ENCODE measurements at regions not wholly inside any gene's neighbourhood (a gene's known extent, or its start where the extent isn't known, plus 50 kb on each side); places are given as distances from the start of the nearest gene placed in this dataset.
A peak's percentile ranks its signal among the peaks of the same experiment; 100 is the strongest.
"Not testable (repeated sequence)": the region's sequence is repeated elsewhere in the genome, so short reads cannot be mapped to it uniquely, and the experiment has no call there.

GRCh38 chr5:50898966-50899365, 232.5 kb downstream of the PARP8 start:
- DNase-seq (ENCODE audit: low read depth): no peak

- no peak for DNase-seq (ENCODE audit: low read depth)
Observed at GRCh38 chr5:50900952-50901510, 234.6 kb downstream of the PARP8 start.

- no peak for DNase-seq (ENCODE audit: low read depth)
Observed at GRCh38 chr5:50903651-50904050, 237.2 kb downstream of the PARP8 start.

GRCh38 chr5:50905996-50906570, 239.6 kb downstream of the PARP8 start:
- DNase-seq (ENCODE audit: low read depth): no peak

GRCh38 chr5:50920160-50920559, 253.7 kb downstream of the PARP8 start:
- DNase-seq (ENCODE audit: low read depth): not testable (repeated sequence)

- DNase-seq (ENCODE audit: low read depth): no peak
Observed at GRCh38 chr5:50921366-50922133, 255.1 kb downstream of the PARP8 start.

GRCh38 chr5:50922134-50922941, 255.9 kb downstream of the PARP8 start:
- not testable (repeated sequence) for DNase-seq (ENCODE audit: low read depth)

- no peak for DNase-seq (ENCODE audit: low read depth)
Observed at GRCh38 chr5:50922942-50923767, 256.7 kb downstream of the PARP8 start.

GRCh38 chr5:50923768-50924494, 257.5 kb downstream of the PARP8 start:
- no peak for DNase-seq (ENCODE audit: low read depth)

- DNase-seq (ENCODE audit: low read depth): no peak
Observed at GRCh38 chr5:50927953-50928352, 261.5 kb downstream of the PARP8 start.

- DNase-seq (ENCODE audit: low read depth): no peak
Observed at GRCh38 chr5:50929174-50929573, 262.7 kb downstream of the PARP8 start.

- DNase-seq (ENCODE audit: low read depth): no peak
Observed at GRCh38 chr5:50934343-50934742, 267.9 kb downstream of the PARP8 start.

GRCh38 chr5:50945139-50945538, 278.7 kb downstream of the PARP8 start:
- DNase-seq (ENCODE audit: low read depth): no peak

GRCh38 chr5:50947906-50948683, 281.7 kb downstream of the PARP8 start:
- DNase-seq (ENCODE audit: low read depth): no peak

GRCh38 chr5:50953290-50953689, 286.9 kb downstream of the PARP8 start:
- DNase-seq (ENCODE audit: low read depth): no peak

GRCh38 chr5:50958852-50959457, 292.5 kb downstream of the PARP8 start:
- no peak for DNase-seq (ENCODE audit: low read depth)

- DNase-seq (ENCODE audit: low read depth): peak; percentile 18
Observed at GRCh38 chr5:50962934-50963872, 296.8 kb downstream of the PARP8 start.

GRCh38 chr5:50963971-50964745, 297.7 kb downstream of the PARP8 start:
- DNase-seq (ENCODE audit: low read depth): no peak

All from activated T-helper 1 cell treated with Interleukin-2 at 50 U/mL for 16 hours (primary cell).